ENCODE measurements at regions not wholly inside any gene's neighbourhood (a gene's known extent, or its start where the extent isn't known, plus 50 kb on each side); places are given as distances from the start of the nearest gene placed in this dataset.

- intact Hi-C loops (cut with DNase I; ENCODE audit: low total_unique reads) = no loop called here
- H3K27ac ChIP-seq = no peak overlapping the region
- H3K4me3 ChIP-seq = no peak overlapping the region
- no peaks in the 10 kb centered on the region for H3K9me3 ChIP-seq
- H3K4me1 ChIP-seq = no peaks in the 10 kb centered on the region
- no peak for DNase-seq (ENCODE audit: low spot score in 2 of 2)
- no peaks in the 10 kb centered on the region for H3K27me3 ChIP-seq
- H3K36me3 ChIP-seq = no peaks in the 10 kb centered on the region
- TF ChIP-seq POLR2AphosphoS5 (IDR thresholded peaks at IDR 0.05) = no peak
- no peak for TF ChIP-seq CTCF (IDR thresholded peaks at IDR 0.05)
- no peak for TF ChIP-seq POLR2A (IDR thresholded peaks at IDR 0.05)
These were observed 521.2 kb downstream of the SLC4A3 start for GRCh38 chr2:220148471-220149248.

GRCh38 chr2:220151341-220151740, 523.9 kb downstream of the SLC4A3 start:
- H3K36me3 ChIP-seq = no peaks in the 10 kb centered on the region
- intact Hi-C loops (cut with DNase I; ENCODE audit: low total_unique reads) = no loop called here
- no peak for DNase-seq (ENCODE audit: low spot score in 2 of 2)
- no peak overlapping the region for H3K4me3 ChIP-seq
- H3K27ac ChIP-seq = no peak overlapping the region
- TF ChIP-seq POLR2A (IDR thresholded peaks at IDR 0.05) (no peak), POLR2AphosphoS5 (IDR thresholded peaks at IDR 0.05) (no peak), CTCF (IDR thresholded peaks at IDR 0.05) (no peak)
- H3K27me3 ChIP-seq = no peaks in the 10 kb centered on the region
- H3K9me3 ChIP-seq = no peaks in the 10 kb centered on the region
- no peaks in the 10 kb centered on the region for H3K4me1 ChIP-seq

- no peaks in the 10 kb centered on the region for H3K9me3 ChIP-seq
- H3K36me3 ChIP-seq = no peaks in the 10 kb centered on the region
These were observed 525.0 kb downstream of the SLC4A3 start for GRCh38 chr2:220152281-220152935.

GRCh38 chr2:220153118-220153517, 525.7 kb downstream of the SLC4A3 start:
- Histone ChIP-seq H3K27me3 (no peaks in the 10 kb centered on the region), H3K36me3 (no peaks in the 10 kb centered on the region), H3K27ac (no peak overlapping the region), H3K4me3 (no peak overlapping the region), H3K4me1 (no peaks in the 10 kb centered on the region), H3K9me3 (no peaks in the 10 kb centered on the region)
- intact Hi-C loops (cut with DNase I; ENCODE audit: low total_unique reads) = no loop called here
- TF ChIP-seq POLR2AphosphoS5 (IDR thresholded peaks at IDR 0.05) (no peak), CTCF (IDR thresholded peaks at IDR 0.05) (no peak), POLR2A (IDR thresholded peaks at IDR 0.05) (no peak)
- no peak for DNase-seq (ENCODE audit: low spot score in 2 of 2)

More at GRCh38 chr2:220152281-220152935, 525.0 kb downstream of the SLC4A3 start:
- TF ChIP-seq CTCF (IDR thresholded peaks at IDR 0.05) (no peak), POLR2AphosphoS5 (IDR thresholded peaks at IDR 0.05) (no peak), POLR2A (IDR thresholded peaks at IDR 0.05) (no peak)
- Histone ChIP-seq H3K4me3 (no peak overlapping the region), H3K4me1 (no peaks in the 10 kb centered on the region), H3K27ac (no peak overlapping the region), H3K27me3 (no peaks in the 10 kb centered on the region)
- DNase-seq (ENCODE audit: low spot score in 2 of 2) = no peak
- intact Hi-C loops (cut with DNase I; ENCODE audit: low total_unique reads) = no loop called here

GRCh38 chr2:220154304-220154703, 526.9 kb downstream of the SLC4A3 start:
- intact Hi-C loops (cut with DNase I; ENCODE audit: low total_unique reads) = no loop called here
- no peaks in the 10 kb centered on the region for H3K4me1 ChIP-seq
- H3K9me3 ChIP-seq = no peaks in the 10 kb centered on the region
- no peak for TF ChIP-seq POLR2A (IDR thresholded peaks at IDR 0.05)
- no peak for TF ChIP-seq CTCF (IDR thresholded peaks at IDR 0.05)
- TF ChIP-seq POLR2AphosphoS5 (IDR thresholded peaks at IDR 0.05) = no peak
- H3K36me3 ChIP-seq = no peaks in the 10 kb centered on the region
- H3K27me3 ChIP-seq = no peaks in the 10 kb centered on the region
- H3K4me3 ChIP-seq = no peak overlapping the region
- no peak for DNase-seq (ENCODE audit: low spot score in 2 of 2)
- H3K27ac ChIP-seq = no peak overlapping the region

All from breast epithelium (tissue), 4 donors.